Kidney (tissue), 13 donors: ENCODE measurements at regions not wholly inside any gene's neighbourhood (a gene's known extent, or its start where the extent isn't known, plus 50 kb on each side); places are given as distances from the start of the nearest gene placed in this dataset.

Experiments used
- DNase-seq, 5 donors: peaks; one replicate each; pipeline ENCODE4 v3.0.0-alpha.2; 2013 to 2020
- FAIRE-seq: peaks from 2 replicates; lab custom pipeline; 2012; peaks lifted over from hg19 to GRCh38; lab: Jason Lieb, UNC
- H3K27ac ChIP-seq, 2 donors: one replicate each; pipeline ENCODE4 v1.7.0; 2013; ENCODE audit warnings: low read depth in 2 of 2, low read length in 2 of 2, inconsistent platforms in 1 of 2
- H3K27me3 ChIP-seq: one replicate; pipeline ENCODE4 v1.7.1; 2013; ENCODE audit warnings: low read length, inconsistent platforms; ENCODE audit not compliant: control insufficient read depth, insufficient read depth
- H3K36me3 ChIP-seq, 3 donors: one replicate each; pipeline versions ENCODE4 v1.7.0 to v1.7.1; 2013; ENCODE audit warnings: low read length in 3 of 3, control low read depth in 1 of 3, inconsistent platforms in 1 of 3; ENCODE audit not compliant: insufficient read depth in 3 of 3, control insufficient read depth in 2 of 3
- H3K4me1 ChIP-seq, 3 donors: one replicate each; pipeline versions ENCODE4 v1.7.0 to v1.7.1; 2013; ENCODE audit warnings: low read length in 3 of 3, inconsistent platforms in 1 of 3, low read depth in 1 of 3; ENCODE audit not compliant: control insufficient read depth in 2 of 3, insufficient read depth in 2 of 3
- H3K4me3 ChIP-seq, 3 donors: one replicate each; pipeline versions ENCODE4 v1.7.0 to v1.8.1; 2013; ENCODE audit warnings: low read length in 3 of 3, control low read depth in 1 of 3, inconsistent platforms in 1 of 3
- H3K9ac ChIP-seq, 3 donors: one replicate each; pipeline versions ENCODE4 v1.7.0 to v1.7.1; 2013; ENCODE audit warnings: low read length in 3 of 3, control low read depth in 1 of 3, inconsistent platforms in 1 of 3
- H3K9me3 ChIP-seq, 3 donors: one replicate each; pipeline versions ENCODE4 v1.7.0 to v1.7.1; 2013; ENCODE audit warnings: low read length in 3 of 3, control low read depth in 1 of 3, inconsistent platforms in 1 of 3; ENCODE audit not compliant: control insufficient read depth in 2 of 3, insufficient read depth in 1 of 3
- intact Hi-C: fragments of 100-400 bp; cut with DNase I; formaldehyde crosslinking; loops from one replicate; pipeline ENCODE4 v1.11.1; 2022
- TF ChIP-seq, protein P1 (sequence below): IDR thresholded peaks from 3 replicates; pipeline ENCODE4 v1.5.1; 2012; ENCODE audit warnings: mild to moderate bottlenecking, moderate library complexity, borderline replicate concordance; ENCODE audit not compliant: insufficient read depth; ENCODE audit errors: extremely low read depth
- donor health status: control.
- donor health status: control.
- donor health status: control.
- donor health status: control.
- donor health status: control.
- donor health status: DM: yes; HTN: yes; CAD: no.
- donor health status: Normal renal cell carcinoma (clear cell type).

DNA sequence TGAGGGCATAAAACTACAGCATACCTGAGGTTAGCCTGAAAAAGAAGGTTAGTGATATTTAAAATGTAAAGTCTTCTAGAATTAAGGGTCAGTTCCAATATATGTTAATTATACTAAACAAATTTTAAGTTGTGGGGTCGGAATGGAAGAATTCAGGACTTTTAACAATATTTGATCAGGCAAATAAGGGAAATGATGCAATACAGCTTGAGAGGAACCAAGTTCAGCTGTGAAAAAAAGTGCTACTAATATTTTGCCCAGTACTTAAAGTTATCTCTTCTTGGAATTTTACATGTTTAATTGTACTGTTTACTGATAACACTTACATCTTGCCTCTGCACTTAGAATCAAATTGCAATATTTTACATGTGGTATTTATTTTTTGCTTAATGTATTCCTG is 345.5 kb upstream of the CWC22 start:
- Histone ChIP-seq H3K27me3 (no peaks in the 10 kb centered on the region), H3K9ac (no peak overlapping the region), H3K4me1 (no peaks in the 10 kb centered on the region), H3K4me3 (no peak overlapping the region), H3K9me3 (no peaks in the 10 kb centered on the region), H3K27ac (no peak overlapping the region), H3K36me3 (no peaks in the 10 kb centered on the region)
- no peak for DNase-seq
- intact Hi-C loops, result no loop called here
- TF ChIP-seq, protein P1, sequence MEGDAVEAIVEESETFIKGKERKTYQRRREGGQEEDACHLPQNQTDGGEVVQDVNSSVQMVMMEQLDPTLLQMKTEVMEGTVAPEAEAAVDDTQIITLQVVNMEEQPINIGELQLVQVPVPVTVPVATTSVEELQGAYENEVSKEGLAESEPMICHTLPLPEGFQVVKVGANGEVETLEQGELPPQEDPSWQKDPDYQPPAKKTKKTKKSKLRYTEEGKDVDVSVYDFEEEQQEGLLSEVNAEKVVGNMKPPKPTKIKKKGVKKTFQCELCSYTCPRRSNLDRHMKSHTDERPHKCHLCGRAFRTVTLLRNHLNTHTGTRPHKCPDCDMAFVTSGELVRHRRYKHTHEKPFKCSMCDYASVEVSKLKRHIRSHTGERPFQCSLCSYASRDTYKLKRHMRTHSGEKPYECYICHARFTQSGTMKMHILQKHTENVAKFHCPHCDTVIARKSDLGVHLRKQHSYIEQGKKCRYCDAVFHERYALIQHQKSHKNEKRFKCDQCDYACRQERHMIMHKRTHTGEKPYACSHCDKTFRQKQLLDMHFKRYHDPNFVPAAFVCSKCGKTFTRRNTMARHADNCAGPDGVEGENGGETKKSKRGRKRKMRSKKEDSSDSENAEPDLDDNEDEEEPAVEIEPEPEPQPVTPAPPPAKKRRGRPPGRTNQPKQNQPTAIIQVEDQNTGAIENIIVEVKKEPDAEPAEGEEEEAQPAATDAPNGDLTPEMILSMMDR, result no peak
- no peak for FAIRE-seq

DNA sequence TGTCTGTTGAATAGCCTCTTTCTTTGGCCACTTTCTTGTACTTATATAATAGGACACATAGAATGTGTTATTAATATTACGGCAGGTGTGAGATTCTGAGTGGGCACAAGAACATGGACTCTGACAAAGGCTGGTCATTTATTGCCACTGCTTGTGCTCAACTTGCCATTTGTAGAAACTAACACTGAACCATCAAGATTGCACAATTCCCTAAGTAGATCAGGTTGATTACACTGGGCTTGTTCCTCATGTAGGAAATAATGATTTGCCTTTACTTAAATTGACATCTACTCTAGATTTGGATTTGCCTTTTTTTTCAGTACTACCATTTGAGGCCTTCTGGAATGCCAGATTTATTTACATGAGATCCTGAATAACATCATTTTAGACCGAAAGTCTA is 342.7 kb upstream of the CWC22 start:
- H3K27ac ChIP-seq, result no peak overlapping the region
- intact Hi-C loops, result no loop called here
- no peaks in the 10 kb centered on the region for H3K36me3 ChIP-seq
- no peaks in the 10 kb centered on the region for H3K4me1 ChIP-seq
- no peaks in the 10 kb centered on the region for H3K27me3 ChIP-seq
- no peak overlapping the region for H3K9ac ChIP-seq
- DNase-seq, result no peak
- H3K9me3 ChIP-seq, result no peaks in the 10 kb centered on the region
- TF ChIP-seq, protein P1, result no peak
- FAIRE-seq, result no peak
- H3K4me3 ChIP-seq, result no peak overlapping the region

DNA sequence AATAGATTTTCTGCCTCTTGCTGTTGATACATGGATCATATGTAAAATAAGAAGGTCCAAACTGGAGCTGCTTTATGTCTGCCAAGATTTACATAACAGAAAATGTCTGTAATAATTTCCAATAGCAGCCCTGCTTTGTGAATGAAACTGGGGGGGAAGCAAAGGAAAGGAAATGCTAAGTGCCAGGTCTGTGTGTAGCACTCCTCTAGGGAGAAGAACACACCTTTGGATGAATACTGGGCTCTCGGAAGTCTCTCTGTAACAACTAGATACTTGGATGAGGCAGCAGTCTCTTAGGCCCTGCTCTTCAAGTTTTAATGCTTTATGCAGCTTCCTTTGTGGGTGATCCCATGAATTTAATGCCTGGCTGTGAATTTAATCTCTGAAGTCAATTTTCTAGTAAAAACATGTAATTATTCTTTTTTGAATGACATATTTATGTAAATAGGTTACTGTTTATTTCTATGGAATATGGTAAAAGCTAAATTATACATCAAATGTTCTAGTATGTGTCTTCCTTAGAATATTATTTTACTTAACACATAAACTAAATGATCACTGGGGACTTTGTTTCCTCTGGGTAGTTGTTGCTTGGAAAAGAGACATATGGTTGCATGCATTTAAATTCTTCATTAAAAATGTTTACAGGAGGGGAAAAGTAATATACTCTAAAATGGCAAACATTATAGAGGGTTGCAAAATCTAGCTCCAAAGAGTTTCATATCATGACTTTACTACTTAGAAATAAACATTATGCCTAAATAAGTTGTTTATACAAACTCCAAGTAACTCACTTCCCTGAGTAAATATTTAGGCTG is 336.6 kb upstream of the CWC22 start:
- no peak for FAIRE-seq
- Histone ChIP-seq H3K4me3 (no peak overlapping the region), H3K27me3 (no peaks in the 10 kb centered on the region), H3K9ac (no peak overlapping the region), H3K36me3 (no peaks in the 10 kb centered on the region), H3K4me1 (no peaks in the 10 kb centered on the region), H3K9me3 (no peaks in the 10 kb centered on the region), H3K27ac (no peak overlapping the region)
- intact Hi-C loops, result no loop called here
- TF ChIP-seq, protein P1, result no peak
- no peak for DNase-seq
